Right lobe of liver (tissue), 4 donors: ENCODE measurements at regions not wholly inside any gene's neighbourhood (a gene's known extent, or its start where the extent isn't known, plus 50 kb on each side); places are given as distances from the start of the nearest gene placed in this dataset.

Source experiments
- CTCF ChIP-seq, 4 donors: fragments of 200-600 bp in 3 of 4; fragments of 450-650 bp in 1 of 4; IDR thresholded peaks; one replicate each; pipeline versions ENCODE4 v1.5.1 to v1.8.0; 2016 to 2022; ENCODE audit warnings: antibody characterized with exemption in 4 of 4, mild to moderate bottlenecking in 2 of 4
- POLR2A ChIP-seq: fragments of 450-650 bp; IDR thresholded peaks from one replicate; pipeline ENCODE4 v1.6.1; 2017; ENCODE audit warnings: antibody characterized with exemption, mild to moderate bottlenecking
- donor health status: DM: no; HTN: no; CAD: no.
- donor health status: DM: no; HTN: no; CAD: no.
- donor health status: DM: no; HTN: yes; CAD: no.

GRCh38 chr20:39893003-39893685, 795.9 kb downstream of the MAFB start:
- peak in 1 of 4 donors; percentile 15 for TF ChIP-seq CTCF (IDR thresholded peaks at IDR 0.05)
- no peak for TF ChIP-seq POLR2A
